C4-2B (cell line): ENCODE measurements at regions not wholly inside any gene's neighbourhood (a gene's known extent, or its start where the extent isn't known, plus 50 kb on each side); places are given as distances from the start of the nearest gene placed in this dataset.
"Not testable (repeated sequence)": the region's sequence is repeated elsewhere in the genome, so short reads cannot be mapped to it uniquely, and the experiment has no call there.

ENCODE experiments used
- CTCF ChIP-seq: fragments of 450-650 bp; conservative IDR thresholded peaks from 2 replicates; pipeline ENCODE4 v1.5.1; 2017; ENCODE audit warnings: mild to moderate bottlenecking
- ZFX ChIP-seq: fragments of 450-650 bp; IDR thresholded peaks from 2 replicates; pipeline ENCODE4 v1.6.1; 2017

- not testable (repeated sequence) for TF ChIP-seq CTCF, ZFX
Observed at GRCh38 chr5:138678826-138679225, 74.4 kb upstream of the CTNNA1 start.
